ENCODE measurements at regions not wholly inside any gene's neighbourhood (a gene's known extent, or its start where the extent isn't known, plus 50 kb on each side); places are given as distances from the start of the nearest gene placed in this dataset.

DNA sequence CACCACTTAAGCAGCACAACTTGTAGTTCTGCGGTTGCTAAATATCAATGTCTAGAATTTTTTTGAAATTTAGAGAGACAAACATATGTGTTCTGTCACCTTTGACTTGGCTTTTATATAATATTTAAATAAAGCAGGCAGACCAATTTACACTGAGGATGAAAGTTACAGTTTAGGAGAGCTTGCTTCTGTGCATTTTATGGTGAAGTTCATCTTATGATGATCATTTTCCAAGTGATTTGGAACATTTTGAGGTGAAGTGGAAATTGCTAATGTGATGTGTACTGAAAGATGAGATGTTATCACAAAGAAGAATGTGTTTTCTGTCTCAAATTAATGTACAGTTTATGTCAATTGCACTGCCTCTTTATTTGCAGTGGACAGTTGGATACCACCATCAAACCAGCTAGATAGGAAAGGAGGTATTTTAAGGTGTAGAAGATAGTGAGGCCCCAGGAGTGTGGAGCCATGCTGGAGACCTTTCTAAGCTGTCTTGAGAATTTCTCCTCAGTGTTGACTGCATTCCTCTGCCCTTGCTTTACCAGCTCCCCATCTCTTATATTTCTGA is 461.9 kb downstream of the UTRN start (continued):
- TF ChIP-seq, protein P1, sequence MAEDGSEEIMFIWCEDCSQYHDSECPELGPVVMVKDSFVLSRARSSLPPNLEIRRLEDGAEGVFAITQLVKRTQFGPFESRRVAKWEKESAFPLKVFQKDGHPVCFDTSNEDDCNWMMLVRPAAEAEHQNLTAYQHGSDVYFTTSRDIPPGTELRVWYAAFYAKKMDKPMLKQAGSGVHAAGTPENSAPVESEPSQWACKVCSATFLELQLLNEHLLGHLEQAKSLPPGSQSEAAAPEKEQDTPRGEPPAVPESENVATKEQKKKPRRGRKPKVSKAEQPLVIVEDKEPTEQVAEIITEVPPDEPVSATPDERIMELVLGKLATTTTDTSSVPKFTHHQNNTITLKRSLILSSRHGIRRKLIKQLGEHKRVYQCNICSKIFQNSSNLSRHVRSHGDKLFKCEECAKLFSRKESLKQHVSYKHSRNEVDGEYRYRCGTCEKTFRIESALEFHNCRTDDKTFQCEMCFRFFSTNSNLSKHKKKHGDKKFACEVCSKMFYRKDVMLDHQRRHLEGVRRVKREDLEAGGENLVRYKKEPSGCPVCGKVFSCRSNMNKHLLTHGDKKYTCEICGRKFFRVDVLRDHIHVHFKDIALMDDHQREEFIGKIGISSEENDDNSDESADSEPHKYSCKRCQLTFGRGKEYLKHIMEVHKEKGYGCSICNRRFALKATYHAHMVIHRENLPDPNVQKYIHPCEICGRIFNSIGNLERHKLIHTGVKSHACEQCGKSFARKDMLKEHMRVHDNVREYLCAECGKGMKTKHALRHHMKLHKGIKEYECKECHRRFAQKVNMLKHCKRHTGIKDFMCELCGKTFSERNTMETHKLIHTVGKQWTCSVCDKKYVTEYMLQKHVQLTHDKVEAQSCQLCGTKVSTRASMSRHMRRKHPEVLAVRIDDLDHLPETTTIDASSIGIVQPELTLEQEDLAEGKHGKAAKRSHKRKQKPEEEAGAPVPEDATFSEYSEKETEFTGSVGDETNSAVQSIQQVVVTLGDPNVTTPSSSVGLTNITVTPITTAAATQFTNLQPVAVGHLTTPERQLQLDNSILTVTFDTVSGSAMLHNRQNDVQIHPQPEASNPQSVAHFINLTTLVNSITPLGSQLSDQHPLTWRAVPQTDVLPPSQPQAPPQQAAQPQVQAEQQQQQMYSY (CRISPR knock-in tag; IDR thresholded peaks at IDR 0.05) = no peak
- TF ChIP-seq ATF3 (CRISPR knock-in tag; conservative IDR thresholded peaks at IDR 0.05) (no peak), ATF6 (CRISPR knock-in tag; IDR thresholded peaks at IDR 0.05) (no peak), NFE2L1 (CRISPR knock-in tag; IDR thresholded peaks at IDR 0.05) (no peak)
- TF ChIP-seq, protein P2, sequence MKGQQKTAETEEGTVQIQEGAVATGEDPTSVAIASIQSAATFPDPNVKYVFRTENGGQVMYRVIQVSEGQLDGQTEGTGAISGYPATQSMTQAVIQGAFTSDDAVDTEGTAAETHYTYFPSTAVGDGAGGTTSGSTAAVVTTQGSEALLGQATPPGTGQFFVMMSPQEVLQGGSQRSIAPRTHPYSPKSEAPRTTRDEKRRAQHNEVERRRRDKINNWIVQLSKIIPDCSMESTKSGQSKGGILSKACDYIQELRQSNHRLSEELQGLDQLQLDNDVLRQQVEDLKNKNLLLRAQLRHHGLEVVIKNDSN (CRISPR knock-in tag; IDR thresholded peaks at IDR 0.05) = no peak

DNA sequence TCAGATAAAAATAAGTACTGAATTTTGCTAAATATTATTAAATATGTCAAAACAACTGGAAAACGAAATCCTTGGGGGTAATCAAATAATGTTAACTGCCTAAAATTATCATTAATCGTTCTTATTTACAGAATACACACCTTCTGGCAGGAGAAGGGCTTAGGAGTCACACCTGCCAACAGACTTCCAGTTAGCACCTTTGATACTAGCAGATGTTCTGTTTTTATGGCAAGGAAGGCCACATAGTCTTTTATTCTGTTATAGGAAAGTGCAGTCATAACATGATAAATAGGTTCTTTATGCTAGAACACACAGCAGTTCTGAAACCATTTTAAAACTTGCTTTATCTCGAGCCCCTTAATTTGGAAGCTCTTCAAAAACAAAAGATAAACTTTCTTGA is 464.1 kb downstream of the UTRN start:
- TF ChIP-seq ELF4 (CRISPR knock-in tag; IDR thresholded peaks at IDR 0.05; ENCODE audit: low read depth) (no peak), SP1 (CRISPR knock-in tag; conservative IDR thresholded peaks at IDR 0.05) (no peak), ZNF138 (CRISPR knock-in tag; conservative IDR thresholded peaks at IDR 0.05) (no peak)
- TF ChIP-seq, protein P3, sequence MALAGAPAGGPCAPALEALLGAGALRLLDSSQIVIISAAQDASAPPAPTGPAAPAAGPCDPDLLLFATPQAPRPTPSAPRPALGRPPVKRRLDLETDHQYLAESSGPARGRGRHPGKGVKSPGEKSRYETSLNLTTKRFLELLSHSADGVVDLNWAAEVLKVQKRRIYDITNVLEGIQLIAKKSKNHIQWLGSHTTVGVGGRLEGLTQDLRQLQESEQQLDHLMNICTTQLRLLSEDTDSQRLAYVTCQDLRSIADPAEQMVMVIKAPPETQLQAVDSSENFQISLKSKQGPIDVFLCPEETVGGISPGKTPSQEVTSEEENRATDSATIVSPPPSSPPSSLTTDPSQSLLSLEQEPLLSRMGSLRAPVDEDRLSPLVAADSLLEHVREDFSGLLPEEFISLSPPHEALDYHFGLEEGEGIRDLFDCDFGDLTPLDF (CRISPR knock-in tag; IDR thresholded peaks at IDR 0.05) = no peak
- peaks cover 5% of the 10 kb centered on the region for H3K36me3 Mint-ChIP-seq
- no peak overlapping the region for H3K27ac Mint-ChIP-seq
- peaks cover 14% of the 10 kb centered on the region for H3K4me1 Mint-ChIP-seq
- DNase-seq (ENCODE audit: low spot score) (no peak), ATAC-seq (no peak)
- POLR2A ChIA-PET = no interaction called here
- no peak overlapping the region for H3K4me3 Mint-ChIP-seq
- no peaks in the 10 kb centered on the region for H3K9me3 Mint-ChIP-seq
- H3K27me3 Mint-ChIP-seq (ENCODE audit: low read depth) = no peaks in the 10 kb centered on the region
- CTCF ChIA-PET = no interaction called here

GRCh38 chr6:144753023-144753705 is 468.0 kb downstream of the UTRN start:
- Mint-ChIP-seq H3K36me3 (peaks cover 10% of the 10 kb centered on the region), H3K4me3 (no peak overlapping the region), H3K9me3 (no peaks in the 10 kb centered on the region), H3K4me1 (peaks cover 11% of the 10 kb centered on the region), H3K27me3 (ENCODE audit: low read depth) (no peaks in the 10 kb centered on the region), H3K27ac (no peak overlapping the region)
- no peak for DNase-seq (ENCODE audit: low spot score)
- TF ChIP-seq ZNF671 (CRISPR knock-in tag; IDR thresholded peaks at IDR 0.05) = no peak
- no peak for TF ChIP-seq NR3C1 (CRISPR knock-in tag; conservative IDR thresholded peaks at IDR 0.05; ENCODE audit: low read depth)
- no peak for TF ChIP-seq ATF1 (CRISPR knock-in tag; IDR thresholded peaks at IDR 0.05)
- no peak for TF ChIP-seq ZNF219 (CRISPR knock-in tag; IDR thresholded peaks at IDR 0.05; ENCODE audit: borderline replicate concordance)
- TF ChIP-seq HMGA2 (CRISPR knock-in tag; IDR thresholded peaks at IDR 0.05) = no peak
- POLR2A ChIA-PET = no interaction called here
- ATAC-seq = no peak
- CTCF ChIA-PET = no interaction called here

Measured in WTC11 (cell line).